Activated T-cell treated with anti-CD3 and anti-CD28 coated beads, Interleukin-2, amount 50 U/mL, for 4 hours (primary cell): ENCODE measurements at regions not wholly inside any gene's neighbourhood (a gene's known extent, or its start where the extent isn't known, plus 50 kb on each side); places are given as distances from the start of the nearest gene placed in this dataset.

ENCODE experiments used
- ATAC-seq, 2 donors: fragments of 200-7000 bp; cut with Tn5 transposase; one replicate each; pipeline ENCODE4 v1.10.0; 2021
- DNase-seq: peaks from one replicate; pipeline ENCODE4 v3.0.0-alpha.2; 2020
- H3K27me3 Mint-ChIP-seq: one replicate; pipeline ENCODE4 v1.8.0; 2021; ENCODE audit warnings: low read depth, mixed read lengths
- H3K36me3 Mint-ChIP-seq: one replicate; pipeline ENCODE4 v1.8.0; 2022; ENCODE audit warnings: mixed read lengths; ENCODE audit not compliant: insufficient read depth
- H3K4me1 Mint-ChIP-seq: one replicate; pipeline ENCODE4 v1.8.0; 2021; ENCODE audit warnings: low read depth, mixed read lengths
- H3K4me3 Mint-ChIP-seq: one replicate; pipeline ENCODE4 v1.8.0; 2021; ENCODE audit warnings: mild to moderate bottlenecking, moderate library complexity, mixed read lengths
- H3K9me3 Mint-ChIP-seq: one replicate; pipeline ENCODE4 v1.8.0; 2021; ENCODE audit warnings: mixed read lengths

DNA sequence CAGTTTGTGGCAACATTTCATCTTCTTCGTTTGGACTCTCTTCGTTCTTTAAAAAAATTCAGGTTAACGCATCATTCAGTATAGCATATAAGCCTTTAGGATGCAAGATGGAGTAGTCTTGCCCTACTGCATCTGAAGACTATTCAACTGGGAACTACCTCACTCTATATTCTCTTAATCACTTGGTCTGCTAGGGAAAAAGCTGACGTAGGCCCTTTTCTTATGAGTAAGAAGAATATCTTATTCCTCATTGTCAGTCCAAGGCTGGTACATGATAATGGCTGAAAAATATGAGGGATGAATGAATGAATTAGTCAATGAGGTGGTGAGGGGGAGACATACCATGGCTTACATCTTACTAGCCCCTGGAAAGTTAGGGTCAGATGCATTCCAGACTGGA, 294.2 kb downstream of the GPATCH2 start:
- no peaks in the 10 kb centered on the region for H3K9me3 Mint-ChIP-seq
- DNase-seq (no peak), ATAC-seq (no peak)
- no peaks in the 10 kb centered on the region for H3K27me3 Mint-ChIP-seq
- no peak overlapping the region for H3K4me3 Mint-ChIP-seq
- no peaks in the 10 kb centered on the region for H3K36me3 Mint-ChIP-seq
- H3K4me1 Mint-ChIP-seq: no peaks in the 10 kb centered on the region

DNA sequence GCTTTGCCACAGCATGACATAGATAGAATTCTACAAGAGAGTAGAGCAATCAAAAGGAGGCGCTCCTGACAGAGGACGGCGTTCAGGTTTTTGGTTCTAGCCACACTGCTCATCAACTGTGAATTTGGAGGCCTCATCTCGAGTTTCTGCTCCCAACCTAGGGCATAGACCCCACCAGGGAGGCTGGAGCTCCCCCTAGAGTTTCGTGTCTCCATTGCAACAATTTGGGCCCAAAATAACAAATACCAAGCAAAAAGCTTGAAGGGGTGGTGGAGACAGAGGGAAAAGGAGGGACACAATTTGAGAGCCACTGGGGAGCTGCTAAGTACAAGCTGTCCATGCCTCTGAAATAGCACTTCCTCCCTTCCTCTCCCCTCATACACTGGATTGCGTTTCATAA, 297.0 kb downstream of the GPATCH2 start:
- H3K27me3 Mint-ChIP-seq: no peaks in the 10 kb centered on the region
- DNase-seq (no peak), ATAC-seq (no peak)
- no peaks in the 10 kb centered on the region for H3K36me3 Mint-ChIP-seq
- H3K4me3 Mint-ChIP-seq: no peak overlapping the region
- no peaks in the 10 kb centered on the region for H3K4me1 Mint-ChIP-seq
- peaks cover 5% of the 10 kb centered on the region for H3K9me3 Mint-ChIP-seq

DNA sequence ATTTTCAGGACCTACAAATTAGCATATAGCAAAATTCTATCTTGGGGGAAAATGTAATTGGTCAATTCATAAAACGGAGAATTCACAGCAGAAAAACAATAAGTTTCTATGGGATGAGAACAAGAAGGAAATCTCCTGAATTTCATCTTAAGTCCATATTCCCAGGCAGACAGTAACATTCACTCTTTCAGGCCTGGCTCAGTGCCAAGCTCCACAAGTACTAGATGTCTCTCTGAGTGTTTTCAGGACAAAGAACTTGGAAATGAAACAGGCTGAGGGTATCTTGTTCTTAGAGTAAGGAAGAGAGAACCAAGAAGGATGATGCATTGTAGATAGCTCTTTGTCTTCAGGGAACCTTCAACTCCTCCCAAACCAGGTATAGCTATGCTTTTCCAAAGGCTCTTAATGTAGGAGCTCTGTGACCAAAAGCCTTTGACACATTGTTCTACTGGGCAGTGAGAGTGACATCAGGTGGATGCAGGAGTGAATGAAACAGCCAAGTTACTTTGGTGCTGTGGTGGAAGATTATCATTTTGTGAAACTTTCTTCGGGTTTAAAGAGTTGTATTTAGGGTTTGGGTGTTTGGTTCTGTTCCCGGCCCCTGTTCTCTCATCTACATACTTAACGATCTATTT, 298.3 kb downstream of the GPATCH2 start:
- peaks cover 5% of the 10 kb centered on the region for H3K9me3 Mint-ChIP-seq
- DNase-seq (no peak), ATAC-seq (no peak)
- no peaks in the 10 kb centered on the region for H3K4me1 Mint-ChIP-seq
- no peak overlapping the region for H3K4me3 Mint-ChIP-seq
- H3K27me3 Mint-ChIP-seq: no peaks in the 10 kb centered on the region
- no peaks in the 10 kb centered on the region for H3K36me3 Mint-ChIP-seq

DNA sequence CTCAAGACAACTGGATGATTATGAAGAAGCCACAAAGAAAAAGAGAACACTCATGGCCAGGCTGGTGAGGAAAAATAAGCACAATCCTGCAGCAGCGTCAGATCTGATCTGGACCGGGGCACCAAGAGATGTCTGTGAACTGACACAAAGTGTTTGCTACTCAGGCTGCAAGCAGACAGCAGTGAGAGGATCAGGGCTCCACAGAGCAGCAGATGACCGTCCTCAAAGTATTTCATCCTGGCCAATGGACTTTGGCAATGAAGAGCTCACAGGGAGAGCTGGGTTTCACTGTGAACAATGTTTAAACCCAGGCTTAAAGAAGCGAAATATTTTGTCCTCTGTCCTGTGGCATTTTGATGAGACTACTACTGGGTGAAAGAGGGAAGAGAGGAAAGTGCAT, 299.2 kb downstream of the GPATCH2 start:
- Mint-ChIP-seq H3K27me3 (no peaks in the 10 kb centered on the region), H3K9me3 (peaks cover 5% of the 10 kb centered on the region), H3K4me1 (no peaks in the 10 kb centered on the region), H3K4me3 (no peak overlapping the region), H3K36me3 (no peaks in the 10 kb centered on the region)
- DNase-seq (no peak), ATAC-seq (no peak)

DNA sequence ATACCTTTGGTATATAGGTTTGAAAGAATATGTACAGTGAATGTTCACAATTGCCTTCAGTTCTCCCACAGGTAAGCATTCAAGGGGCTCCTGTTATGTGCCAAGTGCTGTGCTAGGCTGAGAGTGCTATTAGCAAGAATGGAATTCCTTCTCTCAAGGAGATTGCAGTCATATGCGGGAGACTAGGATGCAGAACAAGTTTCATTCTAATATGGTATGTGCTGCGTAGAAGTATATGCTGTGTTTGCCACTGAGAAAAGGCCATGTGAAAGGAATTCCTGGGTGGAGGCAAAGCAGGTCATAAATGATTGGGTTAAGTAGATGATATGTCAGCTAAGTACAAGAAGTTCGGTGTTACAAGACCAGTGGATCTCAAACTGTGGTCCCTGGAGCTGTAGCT, 303.0 kb downstream of the GPATCH2 start:
- Mint-ChIP-seq H3K4me1 (no peaks in the 10 kb centered on the region), H3K27me3 (no peaks in the 10 kb centered on the region), H3K36me3 (no peaks in the 10 kb centered on the region), H3K4me3 (no peak overlapping the region), H3K9me3 (peaks cover 5% of the 10 kb centered on the region)
- ATAC-seq: no peak
- DNase-seq: no peak

DNA sequence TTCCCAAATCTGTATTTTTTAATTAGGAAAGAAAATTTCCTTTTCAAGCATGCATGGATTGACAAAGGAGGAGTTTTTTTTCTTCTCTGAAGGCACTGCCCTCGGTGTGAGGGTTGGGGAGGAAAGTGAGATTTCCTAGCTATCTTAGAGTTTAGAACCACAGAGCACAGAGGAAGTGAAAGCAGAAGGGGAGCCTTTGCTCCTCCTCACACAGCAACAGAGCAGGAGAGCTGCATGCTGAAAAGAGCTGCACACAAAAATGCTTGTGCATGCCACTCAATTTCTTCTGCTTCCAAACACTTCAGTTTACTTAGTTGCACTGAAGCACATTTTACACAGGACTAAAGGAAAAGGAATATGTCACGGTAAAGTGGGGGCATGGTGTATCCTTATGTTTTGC, 308.1 kb downstream of the GPATCH2 start:
- no peaks in the 10 kb centered on the region for H3K36me3 Mint-ChIP-seq
- no peak for DNase-seq
- no peaks in the 10 kb centered on the region for H3K27me3 Mint-ChIP-seq

DNA sequence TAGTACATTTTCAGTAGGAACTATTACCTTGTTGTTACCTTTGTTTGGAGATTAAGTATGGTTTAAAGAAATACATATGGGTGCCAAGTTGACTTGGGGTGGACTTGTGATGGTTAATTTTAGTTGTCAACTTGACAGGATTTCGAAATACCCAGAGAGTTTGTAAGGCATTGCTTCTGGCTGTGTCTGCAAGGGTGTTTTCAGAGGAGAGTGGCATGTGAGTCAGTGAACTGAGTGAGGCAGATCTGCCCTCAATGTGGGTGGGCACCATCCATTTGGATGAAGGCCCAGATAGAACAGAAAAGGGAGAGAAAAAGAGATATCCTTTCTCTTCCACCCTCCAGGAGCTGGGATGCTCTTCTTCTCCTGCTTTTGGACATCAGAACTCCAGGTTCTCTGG, 315.5 kb downstream of the GPATCH2 start:
- Mint-ChIP-seq H3K36me3 (no peaks in the 10 kb centered on the region), H3K9me3 (no peaks in the 10 kb centered on the region), H3K4me1 (no peaks in the 10 kb centered on the region), H3K27me3 (no peaks in the 10 kb centered on the region), H3K4me3 (no peak overlapping the region)
- DNase-seq (no peak), ATAC-seq (no peak)

More for the DNA sequence above, 308.1 kb downstream of the GPATCH2 start:
- Mint-ChIP-seq H3K4me3 (no peak overlapping the region), H3K4me1 (no peaks in the 10 kb centered on the region), H3K9me3 (no peaks in the 10 kb centered on the region)
- no peak for ATAC-seq

DNA sequence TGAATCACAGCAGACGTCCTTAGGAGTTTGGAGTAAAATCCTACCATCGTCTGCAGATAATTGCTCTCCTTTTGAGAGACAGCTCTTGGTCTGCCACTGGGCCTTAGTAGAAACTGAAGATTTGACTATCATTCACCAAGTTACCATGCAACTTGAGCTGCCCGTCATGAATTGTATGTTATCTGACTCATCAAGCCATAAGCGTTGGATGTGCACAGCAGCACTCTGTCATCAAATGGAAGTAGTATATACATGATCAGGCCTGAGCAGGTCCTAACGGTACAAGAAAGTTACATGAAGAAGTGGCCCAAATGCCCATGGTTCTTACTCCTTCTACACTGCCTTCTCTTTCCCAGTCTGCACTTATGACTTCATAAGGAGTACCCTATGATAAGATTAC, 317.8 kb downstream of the GPATCH2 start:
- ATAC-seq (no peak), DNase-seq (no peak)
- no peak overlapping the region for H3K4me3 Mint-ChIP-seq
- no peaks in the 10 kb centered on the region for H3K36me3 Mint-ChIP-seq
- no peaks in the 10 kb centered on the region for H3K9me3 Mint-ChIP-seq
- no peaks in the 10 kb centered on the region for H3K27me3 Mint-ChIP-seq
- H3K4me1 Mint-ChIP-seq: no peaks in the 10 kb centered on the region

DNA sequence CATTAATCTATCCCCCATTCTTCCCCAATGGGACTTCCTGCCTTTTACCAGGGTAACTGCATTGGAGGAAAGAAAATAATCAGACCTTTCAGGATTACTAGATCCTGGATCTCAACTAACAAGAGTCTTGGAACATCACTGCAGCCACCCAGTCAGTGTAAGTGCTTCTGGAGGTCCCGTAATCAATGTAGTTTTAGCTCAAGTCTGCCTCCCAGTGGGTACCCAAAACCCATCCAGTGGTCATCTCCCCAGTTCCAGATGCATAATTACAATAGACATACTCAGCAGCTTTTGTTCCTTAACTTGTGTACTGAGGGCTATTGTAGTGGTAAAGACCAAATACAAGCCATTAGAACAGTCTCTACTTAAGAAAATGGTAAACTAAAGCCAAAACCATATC, 319.1 kb downstream of the GPATCH2 start:
- ATAC-seq (no peak), DNase-seq (no peak)
- H3K4me1 Mint-ChIP-seq: no peaks in the 10 kb centered on the region
- no peaks in the 10 kb centered on the region for H3K9me3 Mint-ChIP-seq
- H3K27me3 Mint-ChIP-seq: no peaks in the 10 kb centered on the region
- no peaks in the 10 kb centered on the region for H3K36me3 Mint-ChIP-seq
- H3K4me3 Mint-ChIP-seq: no peak overlapping the region

DNA sequence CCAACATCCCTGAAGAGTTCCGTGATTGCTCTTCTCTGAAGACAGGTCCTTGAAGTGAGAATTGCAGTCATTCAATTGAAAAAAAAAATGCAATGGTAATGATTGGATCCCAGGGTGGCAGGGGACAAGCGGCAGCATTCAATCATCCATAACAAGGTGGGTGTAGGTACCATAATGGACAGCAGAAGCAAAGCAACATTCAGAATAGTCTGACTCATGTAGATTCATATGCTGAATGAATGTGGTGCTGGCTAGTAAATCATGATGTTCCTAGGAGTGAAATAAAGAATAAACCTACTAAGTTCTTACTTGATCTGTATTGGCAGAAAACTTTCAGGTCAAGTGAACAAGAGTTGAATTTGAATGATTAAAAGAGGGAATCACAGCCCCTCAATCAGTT, 319.6 kb downstream of the GPATCH2 start:
- H3K4me1 Mint-ChIP-seq: no peaks in the 10 kb centered on the region

DNA sequence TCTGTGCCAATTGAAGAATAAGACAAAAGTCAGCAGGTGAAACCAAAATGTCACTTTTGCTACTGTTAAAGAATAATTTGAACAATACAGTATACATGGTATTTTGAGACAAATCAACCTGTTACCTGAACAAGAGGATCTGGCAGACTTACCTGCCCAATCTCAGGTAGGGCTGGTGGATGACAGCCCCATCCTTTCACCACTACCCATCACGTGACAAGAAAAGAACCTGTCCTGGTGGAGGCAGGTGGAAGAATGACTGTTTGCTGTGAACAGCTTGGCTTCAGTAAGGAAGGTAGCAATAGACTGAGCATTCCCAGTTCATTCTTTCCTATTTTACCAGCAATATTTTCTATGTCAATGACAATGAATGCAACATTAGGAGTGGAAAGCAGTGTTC, 349.6 kb downstream of the GPATCH2 start:
- Mint-ChIP-seq H3K36me3 (no peaks in the 10 kb centered on the region), H3K9me3 (peaks cover 4% of the 10 kb centered on the region), H3K27me3 (no peaks in the 10 kb centered on the region), H3K4me1 (no peaks in the 10 kb centered on the region), H3K4me3 (no peak overlapping the region)
- DNase-seq (no peak), ATAC-seq (no peak)

More for the DNA sequence above, 319.6 kb downstream of the GPATCH2 start:
- Mint-ChIP-seq H3K36me3 (no peaks in the 10 kb centered on the region), H3K9me3 (no peaks in the 10 kb centered on the region), H3K4me3 (no peak overlapping the region), H3K27me3 (no peaks in the 10 kb centered on the region)
- ATAC-seq (no peak), DNase-seq (no peak)

DNA sequence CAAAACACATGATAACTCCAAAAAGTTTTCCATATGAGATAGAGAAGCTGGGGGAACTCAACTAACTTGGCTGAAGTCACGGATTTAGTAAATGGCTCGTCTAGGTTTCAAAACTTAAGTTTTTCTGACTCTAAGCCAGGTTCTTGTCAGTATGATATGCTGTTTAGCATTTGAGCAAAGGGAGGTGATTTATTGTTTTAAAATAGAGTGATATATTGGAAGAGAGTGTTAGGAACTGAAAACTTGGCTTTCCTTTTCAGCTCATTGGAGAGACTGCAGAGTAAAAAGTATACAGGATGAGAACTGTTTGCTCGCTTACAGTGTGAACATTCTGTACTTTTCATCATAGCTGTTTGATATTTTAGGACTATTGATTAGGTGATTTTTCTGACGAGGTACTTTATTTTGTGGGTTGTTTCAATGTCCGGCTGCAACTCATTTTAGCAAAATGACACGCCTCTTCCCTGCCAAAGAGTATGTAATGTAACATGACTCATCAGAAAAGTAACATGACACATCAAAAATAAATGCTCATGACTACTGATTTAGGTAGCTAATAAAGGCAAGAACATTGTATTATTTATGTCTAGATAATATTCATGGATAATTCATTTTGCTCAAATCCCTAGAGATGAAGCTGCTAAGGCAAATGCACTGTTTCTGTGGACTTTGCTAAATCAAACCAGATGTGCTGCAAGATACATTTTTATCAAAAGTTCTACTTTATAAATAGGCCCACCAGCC, 355.1 kb downstream of the GPATCH2 start:
- Mint-ChIP-seq H3K4me1 (no peaks in the 10 kb centered on the region), H3K36me3 (no peaks in the 10 kb centered on the region), H3K4me3 (no peak overlapping the region), H3K27me3 (no peaks in the 10 kb centered on the region), H3K9me3 (no peaks in the 10 kb centered on the region)
- DNase-seq (no peak), ATAC-seq (no peak)

DNA sequence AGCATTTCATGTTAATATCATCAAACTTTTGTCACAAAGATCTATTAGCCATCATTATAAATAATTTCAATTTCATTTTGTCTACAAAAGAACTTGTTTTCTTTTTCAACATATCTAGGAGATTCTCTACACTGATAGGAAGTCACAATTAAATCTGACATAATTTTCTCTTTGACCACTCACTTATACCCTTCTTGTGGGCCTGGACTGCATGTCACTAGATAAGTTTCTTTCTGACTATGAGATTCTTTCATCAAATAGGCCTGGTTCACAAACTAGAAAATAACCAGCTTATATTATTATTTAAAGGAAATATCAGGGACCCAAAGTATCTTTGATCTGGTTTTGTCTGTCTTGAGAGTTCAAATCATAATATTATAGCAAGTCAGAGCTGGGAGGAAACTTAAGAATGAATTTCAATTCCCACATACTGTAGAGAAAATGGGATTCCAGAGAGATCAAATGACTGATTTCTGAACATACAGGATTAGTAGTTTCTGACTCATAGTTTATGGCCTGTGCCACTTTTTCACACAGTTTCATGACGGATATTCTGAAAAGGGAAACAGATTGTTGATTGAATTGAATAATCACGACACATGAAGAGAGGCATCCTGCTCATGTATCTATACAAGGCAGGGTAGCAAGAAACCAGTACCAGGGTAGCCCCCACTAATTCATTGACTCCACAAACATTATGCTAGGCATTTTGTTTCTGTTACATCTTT, 355.8 kb downstream of the GPATCH2 start:
- Mint-ChIP-seq H3K4me3 (no peak overlapping the region), H3K9me3 (no peaks in the 10 kb centered on the region), H3K4me1 (no peaks in the 10 kb centered on the region), H3K36me3 (no peaks in the 10 kb centered on the region), H3K27me3 (no peaks in the 10 kb centered on the region)
- DNase-seq (no peak), ATAC-seq (no peak)

DNA sequence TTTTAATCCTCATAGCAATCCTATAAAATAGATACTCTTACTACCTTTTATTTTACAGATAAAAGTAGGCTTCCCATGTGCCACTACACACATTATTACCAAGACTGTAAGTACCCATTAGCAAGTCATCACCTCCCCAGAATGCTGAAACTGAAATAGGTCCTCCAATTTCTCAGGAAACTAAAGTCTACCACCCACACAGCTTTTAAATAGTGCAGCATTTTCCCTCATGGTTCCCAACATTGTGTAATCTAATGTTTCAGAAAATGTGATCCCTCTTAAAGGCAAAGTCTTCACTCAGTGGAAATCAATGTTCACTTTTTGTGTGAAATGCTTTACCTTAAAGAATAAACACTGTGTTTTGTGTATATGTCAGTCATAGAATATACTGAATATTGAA, 356.5 kb downstream of the GPATCH2 start:
- no peaks in the 10 kb centered on the region for H3K27me3 Mint-ChIP-seq
- DNase-seq (no peak), ATAC-seq (no peak)
- no peaks in the 10 kb centered on the region for H3K36me3 Mint-ChIP-seq
- H3K4me3 Mint-ChIP-seq: no peak overlapping the region
- no peaks in the 10 kb centered on the region for H3K9me3 Mint-ChIP-seq
- no peaks in the 10 kb centered on the region for H3K4me1 Mint-ChIP-seq

DNA sequence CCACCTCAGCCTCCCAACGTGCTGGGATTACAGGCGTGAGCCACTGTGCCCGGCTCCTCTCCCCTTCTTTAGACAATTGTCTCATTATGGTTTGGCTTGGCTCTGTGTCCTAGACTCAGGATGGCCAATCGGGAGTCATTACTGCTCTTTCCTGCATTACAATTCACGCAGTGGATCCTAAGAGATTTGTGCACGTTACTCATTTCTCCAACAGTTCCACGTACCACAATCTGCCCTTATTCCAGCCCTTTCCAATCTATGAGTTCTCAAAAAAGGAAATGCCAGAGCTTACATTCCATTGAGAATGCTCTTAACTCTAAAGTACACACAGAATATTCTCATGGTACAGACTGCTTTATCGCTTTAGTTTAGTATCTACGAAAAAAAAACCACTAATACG, 357.0 kb downstream of the GPATCH2 start:
- ATAC-seq (no peak), DNase-seq (no peak)
- H3K4me3 Mint-ChIP-seq: no peak overlapping the region
- no peaks in the 10 kb centered on the region for H3K9me3 Mint-ChIP-seq
- no peaks in the 10 kb centered on the region for H3K27me3 Mint-ChIP-seq
- H3K36me3 Mint-ChIP-seq: no peaks in the 10 kb centered on the region
- no peaks in the 10 kb centered on the region for H3K4me1 Mint-ChIP-seq
